HEK293 (cell line): ENCODE measurements at regions not wholly inside any gene's neighbourhood (a gene's known extent, or its start where the extent isn't known, plus 50 kb on each side); places are given as distances from the start of the nearest gene placed in this dataset.

Experiments used
- KLF10 ChIP-seq: fragments of 450-650 bp; IDR thresholded peaks from 2 replicates; pipeline ENCODE4 v1.5.1; 2018; ENCODE audit warnings: missing biosample characterization, mild to moderate bottlenecking, missing genetic modification characterization
- ZNF133 ChIP-seq: fragments of 450-650 bp; formaldehyde crosslinking; IDR thresholded peaks from 2 replicates; pipeline ENCODE4 v1.5.1; 2016; ENCODE audit warnings: missing biosample characterization, missing genetic modification characterization
- ZNF311 ChIP-seq: fragments of 450-650 bp; formaldehyde crosslinking; IDR thresholded peaks from 2 replicates; pipeline ENCODE4 v1.5.1; 2017; ENCODE audit warnings: missing biosample characterization, missing genetic modification characterization, borderline replicate concordance
- ZNF580 ChIP-seq: fragments of 450-650 bp; formaldehyde crosslinking; IDR thresholded peaks from 2 replicates; pipeline ENCODE4 v1.5.1; 2016; ENCODE audit warnings: missing biosample characterization, missing genetic modification characterization
- ZNF843 ChIP-seq: fragments of 450-650 bp; formaldehyde crosslinking; IDR thresholded peaks from 2 replicates; pipeline ENCODE4 v1.5.1; 2016; ENCODE audit warnings: missing biosample characterization, missing genetic modification characterization
- TF ChIP-seq, protein P1 (sequence below): fragments of 450-650 bp; formaldehyde crosslinking; IDR thresholded peaks from 2 replicates; pipeline ENCODE4 v1.5.1; 2016; ENCODE audit warnings: missing biosample characterization, missing genetic modification characterization

DNA sequence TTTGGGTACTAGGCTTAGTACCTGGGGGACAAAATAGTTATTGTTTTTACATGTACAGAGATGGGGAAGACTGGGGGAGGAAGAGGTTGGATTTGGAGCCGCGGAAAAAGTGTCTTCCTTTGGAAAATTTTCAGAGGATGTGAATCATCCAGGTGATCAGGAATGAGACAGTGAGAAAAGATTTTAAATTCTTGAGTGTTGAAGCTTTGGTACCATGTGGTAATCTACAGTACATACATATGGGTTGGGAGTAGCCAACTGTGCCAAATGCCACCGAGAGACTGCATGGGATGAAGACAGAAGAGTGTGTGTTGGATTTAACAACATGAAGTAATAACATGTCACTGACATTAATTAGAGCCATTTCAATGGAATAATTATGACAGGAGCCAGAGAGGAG, 1238.2 kb downstream of the ROBO1 start:
- TF ChIP-seq, protein P1, sequence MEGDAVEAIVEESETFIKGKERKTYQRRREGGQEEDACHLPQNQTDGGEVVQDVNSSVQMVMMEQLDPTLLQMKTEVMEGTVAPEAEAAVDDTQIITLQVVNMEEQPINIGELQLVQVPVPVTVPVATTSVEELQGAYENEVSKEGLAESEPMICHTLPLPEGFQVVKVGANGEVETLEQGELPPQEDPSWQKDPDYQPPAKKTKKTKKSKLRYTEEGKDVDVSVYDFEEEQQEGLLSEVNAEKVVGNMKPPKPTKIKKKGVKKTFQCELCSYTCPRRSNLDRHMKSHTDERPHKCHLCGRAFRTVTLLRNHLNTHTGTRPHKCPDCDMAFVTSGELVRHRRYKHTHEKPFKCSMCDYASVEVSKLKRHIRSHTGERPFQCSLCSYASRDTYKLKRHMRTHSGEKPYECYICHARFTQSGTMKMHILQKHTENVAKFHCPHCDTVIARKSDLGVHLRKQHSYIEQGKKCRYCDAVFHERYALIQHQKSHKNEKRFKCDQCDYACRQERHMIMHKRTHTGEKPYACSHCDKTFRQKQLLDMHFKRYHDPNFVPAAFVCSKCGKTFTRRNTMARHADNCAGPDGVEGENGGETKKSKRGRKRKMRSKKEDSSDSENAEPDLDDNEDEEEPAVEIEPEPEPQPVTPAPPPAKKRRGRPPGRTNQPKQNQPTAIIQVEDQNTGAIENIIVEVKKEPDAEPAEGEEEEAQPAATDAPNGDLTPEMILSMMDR (tag by site-specific recombination) = no peak
- TF ChIP-seq ZNF133 (tag by site-specific recombination) (no peak), ZNF580 (tag by site-specific recombination) (no peak), KLF10 (tag by site-specific recombination) (no peak), ZNF311 (tag by site-specific recombination) (no peak), ZNF843 (tag by site-specific recombination) (no peak)
